ENCODE measurements at regions not wholly inside any gene's neighbourhood (a gene's known extent, or its start where the extent isn't known, plus 50 kb on each side); places are given as distances from the start of the nearest gene placed in this dataset.
"Not testable (repeated sequence)": the region's sequence is repeated elsewhere in the genome, so short reads cannot be mapped to it uniquely, and the experiment has no call there.

DNA sequence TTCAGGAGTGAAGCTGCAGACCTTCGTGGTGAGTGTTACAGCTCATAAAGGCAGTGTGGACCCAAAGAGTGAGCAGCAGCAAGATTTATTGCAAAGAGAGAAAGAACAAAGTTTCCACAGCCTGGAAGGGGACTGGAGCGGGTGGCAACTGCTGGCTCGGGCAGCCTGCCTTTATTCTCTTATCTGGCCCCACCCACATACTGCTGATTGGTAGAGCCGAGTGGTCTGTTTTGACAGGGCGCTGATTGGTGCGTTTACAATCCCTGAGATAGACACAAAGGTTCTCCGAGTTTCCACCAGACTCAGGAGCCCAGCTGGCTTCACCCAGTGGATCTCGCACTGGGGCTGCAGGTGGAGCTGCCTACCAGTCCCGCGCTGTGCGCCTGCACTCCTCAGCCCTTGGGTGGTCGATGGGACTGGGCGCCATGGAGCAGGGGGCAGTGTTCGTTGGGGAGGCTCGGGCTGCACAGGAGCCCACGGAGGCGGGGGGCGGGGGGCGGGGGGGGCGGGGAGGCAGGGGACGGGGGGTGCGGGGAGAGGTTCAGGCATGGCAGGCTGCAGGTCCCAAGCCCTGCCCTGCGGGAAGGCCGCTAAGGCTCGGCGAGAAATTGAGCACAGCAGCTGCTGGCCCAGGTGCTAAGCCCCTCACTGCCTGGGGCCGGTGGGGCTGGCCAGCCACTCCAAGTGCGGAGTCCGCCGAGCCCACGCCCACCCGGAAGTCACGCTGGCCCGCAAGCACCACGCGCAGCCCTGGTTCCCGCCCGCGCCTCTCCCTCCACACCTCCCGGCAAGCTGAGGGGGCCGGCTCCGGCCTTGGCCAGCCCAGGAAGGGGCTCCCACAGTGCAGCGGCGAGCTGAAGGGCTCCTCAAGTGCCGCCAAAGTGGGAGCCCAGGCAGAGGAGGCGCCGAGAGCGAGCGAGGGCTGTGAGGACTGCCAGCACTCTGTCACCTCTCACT is 59.9 kb upstream of the EN2 start:
- not testable (repeated sequence) for DNase-seq

DNA sequence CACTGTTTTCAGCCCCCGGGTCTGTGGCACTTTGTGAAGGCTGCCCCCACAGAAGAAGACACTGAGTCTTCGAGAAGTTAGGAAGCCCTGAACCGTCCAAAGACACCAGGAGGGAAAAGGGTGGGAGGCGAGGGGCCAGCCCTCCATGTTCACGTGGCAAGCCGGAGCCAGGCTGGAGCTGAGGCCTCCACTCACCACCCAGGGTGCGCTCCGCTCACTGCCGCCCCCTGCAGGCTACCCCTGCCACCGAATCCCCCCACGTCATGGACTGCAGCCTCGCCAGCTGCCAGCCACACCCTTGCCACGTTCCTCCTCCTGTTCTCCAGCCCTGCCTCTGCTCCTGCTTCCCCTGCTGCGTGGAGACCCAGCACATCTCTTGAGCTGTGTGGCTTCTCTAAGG is 59.0 kb upstream of the EN2 start:
- no peak for DNase-seq

DNA sequence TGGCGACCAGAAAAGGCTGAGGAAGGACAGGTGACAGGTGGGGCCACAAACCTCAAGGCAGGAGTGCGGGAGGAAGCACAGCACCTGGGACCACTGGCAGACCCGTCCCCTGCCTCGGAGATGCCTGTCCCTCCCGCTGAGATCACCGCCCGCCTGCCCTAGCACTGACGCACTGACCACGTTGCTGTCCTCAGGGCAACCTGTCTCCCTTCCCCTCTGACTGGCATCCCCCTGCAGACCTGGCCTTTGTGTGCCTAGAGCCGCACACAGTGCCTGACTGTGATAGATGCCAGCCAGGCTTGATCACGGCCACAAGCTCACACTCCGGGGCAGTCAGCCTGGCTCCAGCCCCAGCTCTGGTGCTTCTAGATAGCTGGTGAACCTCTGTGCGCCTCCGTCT is 58.4 kb upstream of the EN2 start:
- no peak for DNase-seq

DNA sequence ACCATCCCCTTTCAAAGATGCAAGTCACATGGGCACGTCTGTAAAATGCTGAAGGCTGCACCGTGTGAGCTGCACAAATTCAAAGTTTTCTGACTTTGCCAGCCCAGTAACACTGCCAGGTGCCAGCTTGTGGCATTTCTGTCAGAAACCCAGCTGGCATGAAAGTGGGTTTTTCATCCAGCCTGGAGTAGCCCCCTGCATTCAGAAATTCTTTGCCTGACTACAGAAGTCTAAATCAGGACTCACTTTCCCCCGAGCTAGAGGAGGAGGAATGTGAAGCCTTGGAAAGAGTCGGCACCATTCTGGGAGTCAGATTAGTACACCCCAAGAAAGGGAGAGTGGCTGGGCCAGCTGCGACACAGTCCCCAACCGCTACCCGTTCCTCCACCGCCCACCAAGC is 56.7 kb upstream of the EN2 start:
- DNase-seq = no peak

DNA sequence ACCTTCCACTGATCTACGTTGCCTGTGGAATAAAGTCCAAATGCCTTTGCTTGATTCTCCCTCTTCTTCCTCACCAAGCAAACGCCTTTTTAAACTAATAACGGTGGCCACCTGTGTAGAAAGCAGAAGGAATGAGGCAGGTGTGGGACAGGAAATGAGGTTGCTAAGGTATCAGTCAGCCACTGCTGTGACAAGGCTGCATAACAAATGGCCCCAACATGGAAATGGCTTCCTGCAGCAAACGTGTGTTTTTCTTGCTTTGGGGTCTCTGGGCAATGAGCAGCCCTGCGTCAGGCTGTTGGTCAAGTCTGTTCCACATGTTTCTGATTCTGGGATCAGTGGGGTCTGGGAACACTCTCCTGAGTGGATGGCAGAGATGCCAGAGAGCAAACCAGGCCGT is 56.0 kb upstream of the EN2 start:
- DNase-seq = no peak

DNA sequence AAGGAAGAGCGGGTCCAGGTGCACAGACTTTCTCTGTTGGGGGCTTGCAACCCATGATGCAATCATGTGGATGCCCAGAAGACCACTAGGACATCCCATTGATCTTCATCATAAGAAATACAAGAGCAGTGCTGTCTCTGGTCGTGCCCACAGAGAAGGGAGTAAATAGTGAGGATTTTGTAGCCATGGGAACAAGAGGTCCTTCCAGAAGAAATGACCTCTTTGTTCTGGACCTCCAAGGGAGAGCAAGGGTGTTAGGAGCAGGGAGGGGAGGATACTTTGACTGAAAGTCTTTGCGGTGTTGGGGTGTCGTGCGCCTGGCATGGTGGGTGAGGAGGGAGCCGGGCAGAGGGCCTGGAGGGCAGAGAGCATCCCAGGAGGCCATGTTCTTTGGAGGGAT is 55.0 kb upstream of the EN2 start:
- DNase-seq = no peak

DNA sequence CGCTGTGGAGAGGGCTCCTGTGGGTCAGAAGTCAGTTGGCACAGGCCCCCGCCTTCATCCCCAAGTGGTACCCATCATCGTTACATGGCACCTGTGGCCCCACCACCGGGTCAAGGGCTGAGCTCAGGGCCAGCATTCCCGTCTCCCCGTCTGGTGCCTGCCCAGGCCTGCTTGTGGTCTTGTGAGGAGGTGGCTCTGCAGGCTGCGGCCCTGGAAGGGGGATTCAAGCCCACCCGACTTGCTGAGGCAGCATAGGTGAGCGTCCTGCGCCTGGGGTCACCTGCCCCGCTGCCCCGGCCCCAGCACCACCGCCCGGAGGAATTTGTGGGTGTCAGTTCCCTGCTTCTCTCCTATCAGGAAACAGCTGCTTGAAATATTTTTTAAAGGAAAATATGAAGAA is 53.0 kb upstream of the EN2 start:
- DNase-seq = no peak

DNA sequence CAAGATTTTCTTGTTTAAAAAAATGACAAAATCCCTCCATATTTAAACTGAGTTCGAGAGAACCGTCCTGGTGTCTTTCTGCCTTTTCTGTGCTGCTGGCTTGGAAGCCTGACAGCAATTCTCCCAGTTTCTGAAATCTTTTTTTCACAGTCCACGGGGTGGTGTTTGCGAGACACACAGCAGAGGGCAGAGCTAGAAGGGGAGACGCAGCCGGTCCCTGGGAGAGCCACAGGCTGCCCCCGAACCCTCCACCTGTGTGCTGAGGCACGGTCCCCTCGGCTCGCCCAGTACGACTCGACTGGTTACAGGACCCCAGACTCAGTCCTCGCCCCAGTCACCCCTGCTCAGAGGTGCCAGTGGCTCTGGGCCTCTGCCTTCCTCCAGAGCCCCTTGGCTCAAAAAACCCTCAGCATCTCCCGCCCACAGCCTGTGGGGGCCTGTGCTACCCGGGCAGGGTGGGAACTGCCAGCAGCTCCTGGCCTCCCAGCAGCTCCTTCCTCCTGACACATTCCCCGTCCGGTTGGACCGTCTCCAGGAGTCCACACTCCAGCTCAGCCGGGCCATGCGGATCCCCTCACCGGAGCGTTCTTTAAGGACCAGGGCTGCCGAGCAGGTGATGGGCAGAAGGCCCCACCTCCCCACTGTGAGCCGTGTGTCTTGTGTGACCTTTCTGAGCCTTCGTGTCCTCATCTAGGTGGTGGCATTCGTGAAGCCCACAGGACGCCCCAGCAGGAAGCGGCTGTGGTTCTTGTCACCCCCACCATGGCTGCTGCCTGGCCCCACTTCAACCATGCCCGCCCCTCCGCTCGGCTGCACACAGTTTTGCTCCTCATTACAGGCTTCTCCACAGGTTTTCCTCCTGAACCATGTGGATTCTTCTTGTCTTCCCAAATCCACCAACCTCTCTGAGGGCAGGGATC is 52.3 kb upstream of the EN2 start:
- no peak for DNase-seq

DNA sequence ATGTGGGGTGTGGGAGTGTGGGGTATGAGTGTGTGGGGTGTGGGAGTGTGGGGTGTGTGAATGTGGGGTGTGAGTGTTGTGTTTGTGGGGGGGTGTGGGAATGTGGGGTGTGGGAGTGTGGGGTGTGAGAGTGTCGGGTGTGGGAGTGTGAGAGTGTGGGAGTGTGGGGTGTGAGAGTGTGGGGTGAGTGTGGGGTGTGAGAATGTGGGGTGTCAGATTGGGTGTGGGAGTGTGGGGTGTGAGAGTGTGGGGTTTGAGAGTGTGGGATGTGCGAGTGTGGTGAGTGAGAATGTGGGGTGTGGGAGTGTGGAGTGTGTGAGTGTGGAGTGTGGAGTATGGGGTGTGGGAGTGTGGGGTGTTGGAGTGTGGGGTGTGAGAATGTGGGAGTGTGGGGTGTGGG is 50.1 kb upstream of the EN2 start:
- no peak for DNase-seq
